Keratinocyte (primary cell): ENCODE measurements at regions not wholly inside any gene's neighbourhood (a gene's known extent, or its start where the extent isn't known, plus 50 kb on each side); places are given as distances from the start of the nearest gene placed in this dataset.

ENCODE experiments used
- DNase-seq: peaks from one replicate; pipeline ENCODE4 v3.0.0-alpha.2; 2011; ENCODE audit warnings: low read depth, missing footprints, low spot score
- FAIRE-seq: peaks from 2 replicates; lab custom pipeline; 2011; peaks lifted over from hg19 to GRCh38; lab: Jason Lieb, UNC
- H2AFZ ChIP-seq: 2 replicates; pipeline ENCODE4 v1.6.0; 2012; ENCODE audit warnings: low read length, control low read depth, inconsistent platforms; ENCODE audit not compliant: control insufficient read depth
- H3K27ac ChIP-seq: 2 replicates; pipeline ENCODE4 v1.5.1; 2011; ENCODE audit warnings: low read length; ENCODE audit not compliant: control insufficient read depth, insufficient read depth
- H3K27me3 ChIP-seq: 3 replicates; pipeline ENCODE4 v1.6.0; 2011; ENCODE audit warnings: low read length; ENCODE audit not compliant: control insufficient read depth, insufficient read depth; ENCODE audit errors: extremely low read depth
- H3K36me3 ChIP-seq, 2 experiments: 2 replicates in 1 of 2; 3 replicates in 1 of 2; pipeline ENCODE4 v1.5.1; 2011; ENCODE audit warnings: low read length in 2 of 2, mild to moderate bottlenecking in 1 of 2; ENCODE audit not compliant: control insufficient read depth in 2 of 2, insufficient read depth in 2 of 2; ENCODE audit errors: extremely low read depth in 1 of 2
- H3K4me1 ChIP-seq: 3 replicates; pipeline ENCODE4 v1.5.1; 2011; ENCODE audit warnings: low read length; ENCODE audit not compliant: control insufficient read depth, insufficient read depth; ENCODE audit errors: extremely low read depth
- H3K4me2 ChIP-seq: 3 replicates; pipeline ENCODE4 v1.6.0; 2011; ENCODE audit warnings: low read depth, low read length; ENCODE audit not compliant: control insufficient read depth, insufficient read depth; ENCODE audit errors: extremely low read depth
- H3K4me3 ChIP-seq, 3 experiments: fragments of 200-600 bp in 1 of 3; sonication (generic) in 1 of 3; 2 replicates in 2 of 3; 3 replicates in 1 of 3; pipeline ENCODE4 v1.5.1; 2011 to 2016; ENCODE audit warnings: low read length in 3 of 3, mild to moderate bottlenecking in 3 of 3, control low read depth in 2 of 3, inconsistent platforms in 1 of 3, low read depth in 1 of 3, mixed read lengths in 1 of 3, mixed run types in 1 of 3, moderate library complexity in 1 of 3; ENCODE audit not compliant: control insufficient read depth in 2 of 3, insufficient read depth in 2 of 3; ENCODE audit errors: extremely low read depth in 1 of 3
- H3K79me2 ChIP-seq: 2 replicates; pipeline ENCODE4 v1.6.0; 2012; ENCODE audit warnings: low read length; ENCODE audit not compliant: control insufficient read depth, insufficient read depth
- H3K9ac ChIP-seq: 3 replicates; pipeline ENCODE4 v1.6.0; 2011; ENCODE audit warnings: low read length; ENCODE audit not compliant: control insufficient read depth, insufficient read depth; ENCODE audit errors: extremely low read depth
- H3K9me1 ChIP-seq: 3 replicates; pipeline ENCODE4 v1.6.0; 2011; ENCODE audit warnings: low read length; ENCODE audit not compliant: control insufficient read depth, insufficient read depth; ENCODE audit errors: extremely low read depth
- H3K9me3 ChIP-seq: 2 replicates; pipeline ENCODE4 v1.5.1; 2012; ENCODE audit warnings: low read depth, low read length; ENCODE audit not compliant: control insufficient read depth
- H4K20me1 ChIP-seq: 3 replicates; pipeline ENCODE4 v1.6.0; 2011; ENCODE audit warnings: low read length; ENCODE audit not compliant: control insufficient read depth, insufficient read depth; ENCODE audit errors: extremely low read depth
- EZH2 ChIP-seq: IDR thresholded peaks from one replicate; pipeline ENCODE4 v1.6.1; 2012; ENCODE audit warnings: inconsistent platforms, mild to moderate bottlenecking, low read length, moderate library complexity
- dilution Hi-C: fragments of 300-500 bp; cut with MboI; formaldehyde crosslinking; loops from one replicate; pipeline ENCODE4 v1.7.0; 2020; ENCODE audit warnings: low sequenced_read_pairs; ENCODE audit not compliant: extremely low pct_ligation_motif_present
- TF ChIP-seq, protein P1 (sequence below), 3 experiments: IDR thresholded peaks in 1 of 3; conservative IDR thresholded peaks in 1 of 3; optimal IDR thresholded peaks in 1 of 3; 2 replicates in 2 of 3; 3 replicates in 1 of 3; pipeline versions ENCODE3 to v1.5.1; 2011; ENCODE audit warnings: low read length in 3 of 3, mild to moderate bottlenecking in 3 of 3, moderate library complexity in 2 of 3, control low read depth in 1 of 3, inconsistent platforms in 1 of 3; ENCODE audit not compliant: insufficient read depth in 2 of 3; ENCODE audit errors: extremely low read depth in 1 of 3

DNA sequence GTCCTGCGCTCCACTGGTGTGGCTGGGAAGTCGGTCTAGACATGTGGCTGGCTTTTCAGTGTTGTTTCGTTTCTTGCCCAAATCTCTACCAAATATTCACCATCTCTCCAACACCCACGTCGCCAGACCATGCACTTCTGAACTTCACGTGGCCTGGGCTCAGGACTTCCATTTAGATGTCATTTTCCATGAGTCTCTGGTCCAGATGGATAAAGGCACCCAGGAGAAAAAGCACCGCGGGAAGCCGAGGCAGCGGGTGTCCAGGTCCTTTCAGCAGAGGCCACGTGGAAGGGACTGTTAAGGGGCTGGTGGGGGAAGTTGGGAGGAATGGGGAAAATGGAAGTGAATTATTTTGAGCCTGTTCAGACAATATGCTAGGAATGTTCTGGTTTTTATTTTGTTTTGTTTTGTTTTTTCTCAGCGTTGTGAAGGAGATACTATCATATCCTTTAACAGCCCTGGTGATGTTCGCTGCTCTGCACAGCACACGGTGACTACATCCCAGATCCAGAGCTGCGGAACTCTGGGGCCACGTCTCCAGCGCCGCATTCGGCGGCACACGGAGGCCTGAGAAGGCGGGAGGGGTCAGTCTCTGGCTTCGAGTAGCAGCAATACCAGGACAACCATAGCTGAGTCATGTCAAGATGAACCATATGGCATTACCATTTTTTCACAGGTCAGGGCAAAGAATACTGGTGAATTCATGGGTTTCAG lies 230.3 kb downstream of the THBS2 start:
- H2AFZ ChIP-seq: no peak overlapping the region
- H3K36me3 ChIP-seq: no peaks in the 10 kb centered on the region
- H3K27ac ChIP-seq: no peak overlapping the region
- no peaks in the 10 kb centered on the region for H3K79me2 ChIP-seq
- dilution Hi-C loops: no loop called here
- no peak overlapping the region for H3K4me3 ChIP-seq
- no peaks in the 10 kb centered on the region for H3K27me3 ChIP-seq
- DNase-seq: no peak
- no peak overlapping the region for H3K4me2 ChIP-seq
- H3K9ac ChIP-seq: no peak overlapping the region
- no peaks in the 10 kb centered on the region for H3K9me3 ChIP-seq
- no peaks in the 10 kb centered on the region for H3K4me1 ChIP-seq
- TF ChIP-seq, protein P1, sequence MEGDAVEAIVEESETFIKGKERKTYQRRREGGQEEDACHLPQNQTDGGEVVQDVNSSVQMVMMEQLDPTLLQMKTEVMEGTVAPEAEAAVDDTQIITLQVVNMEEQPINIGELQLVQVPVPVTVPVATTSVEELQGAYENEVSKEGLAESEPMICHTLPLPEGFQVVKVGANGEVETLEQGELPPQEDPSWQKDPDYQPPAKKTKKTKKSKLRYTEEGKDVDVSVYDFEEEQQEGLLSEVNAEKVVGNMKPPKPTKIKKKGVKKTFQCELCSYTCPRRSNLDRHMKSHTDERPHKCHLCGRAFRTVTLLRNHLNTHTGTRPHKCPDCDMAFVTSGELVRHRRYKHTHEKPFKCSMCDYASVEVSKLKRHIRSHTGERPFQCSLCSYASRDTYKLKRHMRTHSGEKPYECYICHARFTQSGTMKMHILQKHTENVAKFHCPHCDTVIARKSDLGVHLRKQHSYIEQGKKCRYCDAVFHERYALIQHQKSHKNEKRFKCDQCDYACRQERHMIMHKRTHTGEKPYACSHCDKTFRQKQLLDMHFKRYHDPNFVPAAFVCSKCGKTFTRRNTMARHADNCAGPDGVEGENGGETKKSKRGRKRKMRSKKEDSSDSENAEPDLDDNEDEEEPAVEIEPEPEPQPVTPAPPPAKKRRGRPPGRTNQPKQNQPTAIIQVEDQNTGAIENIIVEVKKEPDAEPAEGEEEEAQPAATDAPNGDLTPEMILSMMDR (optimal IDR thresholded peaks at IDR 0.05 in 1 of 3, IDR thresholded peaks at IDR 0.05 in 1 of 3, conservative IDR thresholded peaks at IDR 0.05 in 1 of 3; ENCODE audit: extremely low read depth in 1 of 3, insufficient read depth in 2 of 3, low read length in 3 of 3): no peak
- TF ChIP-seq EZH2: no peak
- H4K20me1 ChIP-seq: no peaks in the 10 kb centered on the region
- no peaks in the 10 kb centered on the region for H3K9me1 ChIP-seq
- FAIRE-seq: no peak

DNA sequence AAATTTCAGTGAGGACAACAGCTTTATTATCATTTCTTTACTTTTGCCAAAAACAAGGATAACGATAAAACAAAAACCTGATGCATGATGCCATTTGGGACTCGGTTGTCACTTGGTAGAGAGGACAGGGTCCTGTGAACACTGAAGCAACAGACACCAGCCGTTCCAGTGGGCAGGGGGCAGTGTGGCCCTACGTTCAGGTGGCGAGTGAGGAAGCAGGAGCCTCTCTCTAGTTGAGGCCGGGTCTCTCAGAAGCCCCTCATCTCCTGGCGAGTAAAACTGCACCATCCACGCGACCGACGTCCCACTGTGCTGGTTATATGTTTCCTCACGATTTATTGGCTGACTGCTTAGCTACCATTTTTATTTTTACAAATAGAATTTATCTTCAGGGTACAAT lies 231.6 kb downstream of the THBS2 start:
- FAIRE-seq (no peak), DNase-seq (no peak)
- Histone ChIP-seq H3K79me2 (no peaks in the 10 kb centered on the region), H3K9me3 (no peaks in the 10 kb centered on the region), H3K27me3 (no peaks in the 10 kb centered on the region), H3K4me3 (no peak overlapping the region), H3K9me1 (no peaks in the 10 kb centered on the region), H4K20me1 (no peaks in the 10 kb centered on the region), H3K9ac (no peak overlapping the region), H3K4me1 (no peaks in the 10 kb centered on the region), H3K36me3 (no peaks in the 10 kb centered on the region), H3K4me2 (no peak overlapping the region), H2AFZ (no peak overlapping the region), H3K27ac (no peak overlapping the region)
- no peak for TF ChIP-seq EZH2
- TF ChIP-seq, protein P1 (optimal IDR thresholded peaks at IDR 0.05 in 1 of 3, IDR thresholded peaks at IDR 0.05 in 1 of 3, conservative IDR thresholded peaks at IDR 0.05 in 1 of 3; ENCODE audit: extremely low read depth in 1 of 3, insufficient read depth in 2 of 3, low read length in 3 of 3): peak in 1 of 3 experiments; percentile 31
- dilution Hi-C loops: no loop called here
